ENCODE measurements at regions not wholly inside any gene's neighbourhood (a gene's known extent, or its start where the extent isn't known, plus 50 kb on each side); places are given as distances from the start of the nearest gene placed in this dataset.

DNA sequence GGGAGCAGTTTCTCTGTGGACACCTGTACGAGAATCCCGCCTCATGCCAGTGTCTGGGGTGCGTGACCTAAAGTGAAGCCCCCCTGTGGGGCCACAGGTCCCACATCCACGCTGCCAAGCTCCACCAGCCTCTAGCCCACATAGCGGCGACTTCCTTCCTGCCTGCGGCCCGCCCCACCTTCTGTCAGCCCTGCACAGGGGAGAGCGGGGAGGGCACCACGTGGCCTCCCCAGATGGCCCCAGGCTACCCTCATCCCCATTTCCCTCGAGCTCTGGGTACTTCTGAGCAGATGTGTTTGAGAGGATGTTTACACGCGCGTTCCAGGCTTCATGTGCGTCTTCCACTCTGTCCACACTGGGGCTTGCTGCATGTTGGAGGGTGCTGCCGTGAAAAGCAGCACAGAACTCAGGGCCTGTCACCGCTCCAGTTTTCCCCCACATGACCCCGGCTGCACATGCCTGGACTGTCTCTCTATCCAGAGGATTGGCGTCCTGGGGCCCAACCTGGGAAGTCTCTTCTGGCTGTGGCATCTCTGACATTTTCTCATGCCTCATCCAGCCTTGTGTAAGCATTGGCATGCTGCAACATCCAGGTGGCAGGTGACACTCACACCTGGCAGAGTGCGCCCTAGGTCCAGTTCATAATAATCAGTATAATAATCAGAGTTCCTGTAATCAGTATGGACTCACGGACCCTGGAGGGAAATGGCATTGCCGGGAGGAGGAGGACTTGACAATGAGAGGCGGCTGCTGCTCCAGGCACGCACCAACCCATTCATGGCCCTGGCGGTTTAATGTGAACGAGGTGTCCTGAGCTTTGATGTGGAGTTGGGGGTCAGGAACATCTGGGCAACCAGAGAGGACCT is 146.3 kb upstream of the TWIST2 start:
- DNase-seq (ENCODE audit: low read depth), result no peak
- TF ChIP-seq, protein P1, sequence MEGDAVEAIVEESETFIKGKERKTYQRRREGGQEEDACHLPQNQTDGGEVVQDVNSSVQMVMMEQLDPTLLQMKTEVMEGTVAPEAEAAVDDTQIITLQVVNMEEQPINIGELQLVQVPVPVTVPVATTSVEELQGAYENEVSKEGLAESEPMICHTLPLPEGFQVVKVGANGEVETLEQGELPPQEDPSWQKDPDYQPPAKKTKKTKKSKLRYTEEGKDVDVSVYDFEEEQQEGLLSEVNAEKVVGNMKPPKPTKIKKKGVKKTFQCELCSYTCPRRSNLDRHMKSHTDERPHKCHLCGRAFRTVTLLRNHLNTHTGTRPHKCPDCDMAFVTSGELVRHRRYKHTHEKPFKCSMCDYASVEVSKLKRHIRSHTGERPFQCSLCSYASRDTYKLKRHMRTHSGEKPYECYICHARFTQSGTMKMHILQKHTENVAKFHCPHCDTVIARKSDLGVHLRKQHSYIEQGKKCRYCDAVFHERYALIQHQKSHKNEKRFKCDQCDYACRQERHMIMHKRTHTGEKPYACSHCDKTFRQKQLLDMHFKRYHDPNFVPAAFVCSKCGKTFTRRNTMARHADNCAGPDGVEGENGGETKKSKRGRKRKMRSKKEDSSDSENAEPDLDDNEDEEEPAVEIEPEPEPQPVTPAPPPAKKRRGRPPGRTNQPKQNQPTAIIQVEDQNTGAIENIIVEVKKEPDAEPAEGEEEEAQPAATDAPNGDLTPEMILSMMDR (conservative IDR thresholded peaks at IDR 0.05; ENCODE audit: low read depth, low read length), result no peak
- no peak overlapping the region for H3K4me3 ChIP-seq (ENCODE audit: low read depth, low read length)

- no peak overlapping the region for H3K4me3 ChIP-seq (ENCODE audit: low read depth, low read length)
- DNase-seq (ENCODE audit: low read depth), result no peak
- TF ChIP-seq, protein P1 (conservative IDR thresholded peaks at IDR 0.05; ENCODE audit: low read depth, low read length), result no peak
Observed at GRCh38 chr2:238702276-238703052, 145.4 kb upstream of the TWIST2 start.

DNA sequence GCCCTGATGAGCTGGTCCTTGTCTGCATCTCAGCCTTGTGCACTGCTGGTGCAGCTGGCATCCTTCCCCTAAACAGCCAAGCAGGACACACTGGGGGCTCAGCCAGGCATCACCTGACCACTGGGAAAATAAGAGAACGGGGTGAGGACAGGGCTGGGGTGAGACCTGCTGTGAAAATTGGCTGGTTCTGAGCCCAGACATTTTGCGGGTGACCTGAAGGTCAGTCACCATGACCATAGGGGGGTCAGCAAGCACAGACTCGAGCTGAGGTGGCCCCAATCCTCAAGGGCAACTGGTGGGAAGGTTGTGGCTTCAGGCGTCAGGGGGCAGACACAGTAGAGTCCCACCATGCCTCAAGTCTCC is 144.9 kb upstream of the TWIST2 start:
- DNase-seq (ENCODE audit: low read depth), result no peak
- TF ChIP-seq, protein P1 (conservative IDR thresholded peaks at IDR 0.05; ENCODE audit: low read depth, low read length), result no peak
- no peak overlapping the region for H3K4me3 ChIP-seq (ENCODE audit: low read depth, low read length)

DNA sequence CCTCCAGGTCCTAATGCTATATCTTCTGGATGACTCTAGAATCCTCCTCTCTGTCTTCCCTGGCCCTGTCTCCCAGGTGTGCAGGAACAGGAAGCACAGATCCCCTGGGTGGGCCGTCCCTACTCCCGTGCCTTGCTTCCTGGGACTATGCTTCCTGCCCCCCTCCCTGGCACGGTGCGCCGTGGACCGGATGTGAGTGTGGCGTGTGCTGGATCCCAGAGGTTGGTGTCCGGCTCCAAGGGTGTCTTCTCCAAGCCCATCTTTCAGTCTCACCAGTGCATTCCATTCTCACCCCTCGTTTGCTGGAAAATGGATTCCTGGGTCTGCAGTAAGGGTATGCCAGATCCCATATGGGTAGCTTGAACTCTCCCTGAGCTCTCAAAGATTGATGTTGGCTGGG is 144.4 kb upstream of the TWIST2 start:
- H3K4me3 ChIP-seq (ENCODE audit: low read depth, low read length), result no peak overlapping the region
- TF ChIP-seq, protein P1 (conservative IDR thresholded peaks at IDR 0.05; ENCODE audit: low read depth, low read length), result no peak
- no peak for DNase-seq (ENCODE audit: low read depth)

DNA sequence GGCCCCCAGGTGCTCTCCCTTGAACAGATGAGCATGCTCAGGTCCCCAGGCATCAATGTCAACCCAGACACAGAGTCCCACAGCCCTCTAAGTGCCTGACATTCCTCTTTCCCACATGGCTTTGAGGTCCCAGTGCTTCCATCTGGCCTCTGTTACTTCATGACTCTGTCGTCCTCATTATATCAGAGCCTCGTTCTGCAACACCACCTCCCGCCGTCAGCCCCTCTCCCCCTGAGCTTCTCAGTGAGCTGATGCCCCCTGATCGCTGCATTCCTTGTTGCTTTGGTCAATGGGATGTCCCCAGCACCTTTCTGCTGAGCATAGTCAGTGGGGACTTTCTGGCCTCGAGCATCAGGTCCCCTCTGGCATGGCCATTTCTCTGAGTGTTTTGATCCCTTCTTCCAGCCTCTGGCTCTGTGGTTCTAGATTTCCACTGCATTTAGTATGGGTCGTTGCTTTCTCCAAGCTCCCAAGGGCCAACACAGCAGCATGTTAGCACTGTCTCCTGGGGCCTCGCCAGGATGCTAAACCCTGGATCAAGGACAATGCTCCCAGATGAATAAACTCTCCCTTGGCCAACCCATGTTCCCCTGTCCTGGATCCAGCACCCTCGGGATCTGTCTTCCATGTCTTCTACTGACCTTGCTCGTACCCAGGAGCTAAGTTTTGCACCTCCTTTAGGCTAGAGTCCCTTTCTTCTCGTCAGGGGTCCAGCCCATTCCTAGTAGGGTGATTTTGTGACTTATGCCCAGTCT is 143.2 kb upstream of the TWIST2 start:
- H3K4me3 ChIP-seq (ENCODE audit: low read depth, low read length), result no peak overlapping the region
- TF ChIP-seq, protein P1 (conservative IDR thresholded peaks at IDR 0.05; ENCODE audit: low read depth, low read length), result no peak
- no peak for DNase-seq (ENCODE audit: low read depth)

GRCh38 chr2:238706163-238706562 is 141.7 kb upstream of the TWIST2 start:
- no peak overlapping the region for H3K4me3 ChIP-seq (ENCODE audit: low read depth, low read length)
- TF ChIP-seq, protein P1 (conservative IDR thresholded peaks at IDR 0.05; ENCODE audit: low read depth, low read length), result no peak
- DNase-seq (ENCODE audit: low read depth), result no peak
